Stimulated activated effector memory CD8-positive, alpha-beta T cell treated with anti-CD3 and anti-CD28 coated beads, Interleukin-12 subunit alpha, Interleukin-12 subunit beta, amount 100 ng/mL, for 72 hours (primary cell): ENCODE measurements at regions not wholly inside any gene's neighbourhood (a gene's known extent, or its start where the extent isn't known, plus 50 kb on each side); places are given as distances from the start of the nearest gene placed in this dataset.
A peak's percentile ranks its signal among the peaks of the same experiment; 100 is the strongest.

Experiments used
- ATAC-seq: fragments of 150-1000 bp; cut with Tn5 transposase; 2 replicates; pipeline ENCODE4 v1.10.0; 2021
- DNase-seq, 2 donors: peaks; one replicate each; pipeline ENCODE4 v3.0.0; 2021 to 2022; ENCODE audit warnings: low spot score in 2 of 2
- H3K27ac Mint-ChIP-seq: one replicate; pipeline ENCODE4 v1.8.0; 2022; ENCODE audit warnings: mild to moderate bottlenecking, mixed read lengths
- H3K36me3 Mint-ChIP-seq: one replicate; pipeline ENCODE4 v1.8.0; 2022; ENCODE audit warnings: mild to moderate bottlenecking, mixed read lengths
- H3K4me1 Mint-ChIP-seq: one replicate; pipeline ENCODE4 v1.8.0; 2022; ENCODE audit warnings: mixed read lengths
- H3K4me3 Mint-ChIP-seq: one replicate; pipeline ENCODE4 v1.8.0; 2022; ENCODE audit warnings: mild to moderate bottlenecking, mixed read lengths
- H3K9me3 Mint-ChIP-seq: one replicate; pipeline ENCODE4 v1.8.0; 2022; ENCODE audit warnings: mixed read lengths

DNA sequence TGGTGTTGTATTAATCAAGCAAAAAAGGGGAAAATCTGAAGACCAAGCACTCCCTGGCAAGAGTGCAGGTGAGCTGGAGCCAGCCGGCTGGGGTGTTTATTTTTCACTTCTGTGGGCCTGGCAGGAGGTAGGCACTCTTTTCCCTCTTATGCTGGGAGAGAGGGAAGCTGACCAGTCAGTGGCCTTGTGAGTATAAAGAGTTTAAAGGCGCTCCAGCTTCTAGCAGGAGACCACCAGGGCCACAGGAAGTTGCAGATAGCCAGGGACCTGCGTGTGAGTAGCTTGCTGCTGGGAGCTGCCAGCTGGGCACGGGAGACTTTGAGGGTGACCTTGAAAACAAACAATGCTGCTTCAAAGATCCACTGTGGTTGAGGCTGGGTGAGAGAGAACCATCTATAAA is 217.4 kb upstream of the PWP1 start:
- DNase-seq (no peak), ATAC-seq (no peak)
- peaks cover 31% of the 10 kb centered on the region for H3K4me1 Mint-ChIP-seq
- H3K9me3 Mint-ChIP-seq = no peaks in the 10 kb centered on the region
- H3K4me3 Mint-ChIP-seq = no peak overlapping the region
- H3K27ac Mint-ChIP-seq = peak overlapping the region; percentile 21
- no peaks in the 10 kb centered on the region for H3K36me3 Mint-ChIP-seq

GRCh38 chr12:107469011-107469410 is 216.6 kb upstream of the PWP1 start:
- Mint-ChIP-seq H3K4me3 (no peak overlapping the region), H3K4me1 (peaks cover 32% of the 10 kb centered on the region), H3K27ac (no peak overlapping the region), H3K36me3 (no peaks in the 10 kb centered on the region), H3K9me3 (no peaks in the 10 kb centered on the region)
- no peak for ATAC-seq
- no peak for DNase-seq

- Mint-ChIP-seq H3K36me3 (no peaks in the 10 kb centered on the region), H3K4me3 (no peak overlapping the region), H3K27ac (no peak overlapping the region), H3K4me1 (peaks cover 43% of the 10 kb centered on the region), H3K9me3 (no peaks in the 10 kb centered on the region)
- no peak for DNase-seq
- no peak for ATAC-seq
These were observed 215.0 kb upstream of the PWP1 start for GRCh38 chr12:107470645-107471044.

DNA sequence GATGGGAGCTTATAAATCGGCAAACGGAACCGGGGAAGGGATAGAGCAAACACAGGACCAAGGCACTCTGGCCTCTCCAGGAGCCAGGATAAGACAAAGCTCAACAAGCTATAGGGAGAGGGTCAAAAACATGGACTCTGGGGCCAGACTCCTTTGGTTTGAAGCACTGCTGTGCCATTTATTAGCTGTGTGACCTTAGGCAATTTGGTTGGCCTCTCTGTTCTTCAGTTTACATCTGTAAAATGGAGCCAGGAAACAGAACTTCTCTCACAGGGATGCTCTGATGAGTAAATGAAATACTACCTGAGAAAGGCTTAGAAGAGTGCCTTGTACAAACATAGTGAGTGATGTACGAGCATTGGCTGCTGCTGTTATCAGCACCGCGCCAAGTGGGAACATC is 213.3 kb upstream of the PWP1 start:
- DNase-seq (no peak), ATAC-seq (no peak)
- no peak overlapping the region for H3K27ac Mint-ChIP-seq
- no peak overlapping the region for H3K4me3 Mint-ChIP-seq
- H3K9me3 Mint-ChIP-seq = no peaks in the 10 kb centered on the region
- H3K4me1 Mint-ChIP-seq = peaks cover 35% of the 10 kb centered on the region
- H3K36me3 Mint-ChIP-seq = no peaks in the 10 kb centered on the region

DNA sequence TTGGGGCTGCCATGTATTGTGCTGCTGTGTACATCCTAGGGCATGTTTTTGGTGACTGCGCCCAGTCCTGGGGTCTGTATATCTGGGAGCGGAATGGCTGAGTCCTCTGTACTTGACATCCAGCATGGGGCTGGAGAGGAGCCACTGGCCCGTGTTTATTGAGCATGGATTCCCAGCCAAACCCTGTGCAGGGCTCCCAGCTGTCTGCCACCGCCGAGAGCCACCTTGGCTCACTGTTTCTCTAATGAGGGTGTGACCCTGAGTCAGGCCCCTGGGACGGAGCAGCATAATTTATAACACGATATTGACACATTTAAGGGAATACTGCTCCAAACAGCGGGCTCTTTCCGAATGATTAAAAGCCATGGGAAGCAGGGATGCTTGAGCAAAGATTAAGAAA is 211.5 kb upstream of the PWP1 start:
- ATAC-seq (no peak), DNase-seq (no peak)
- Mint-ChIP-seq H3K4me1 (peaks cover 26% of the 10 kb centered on the region), H3K9me3 (no peaks in the 10 kb centered on the region), H3K4me3 (no peak overlapping the region), H3K36me3 (no peaks in the 10 kb centered on the region), H3K27ac (no peak overlapping the region)

GRCh38 chr12:107474639-107475539 is 210.7 kb upstream of the PWP1 start:
- ATAC-seq = peak; percentile 68
- H3K4me1 Mint-ChIP-seq = peaks cover 19% of the 10 kb centered on the region
- H3K4me3 Mint-ChIP-seq = no peak overlapping the region
- H3K27ac Mint-ChIP-seq = no peak overlapping the region
- no peak for DNase-seq
- no peaks in the 10 kb centered on the region for H3K9me3 Mint-ChIP-seq
- no peaks in the 10 kb centered on the region for H3K36me3 Mint-ChIP-seq

DNA sequence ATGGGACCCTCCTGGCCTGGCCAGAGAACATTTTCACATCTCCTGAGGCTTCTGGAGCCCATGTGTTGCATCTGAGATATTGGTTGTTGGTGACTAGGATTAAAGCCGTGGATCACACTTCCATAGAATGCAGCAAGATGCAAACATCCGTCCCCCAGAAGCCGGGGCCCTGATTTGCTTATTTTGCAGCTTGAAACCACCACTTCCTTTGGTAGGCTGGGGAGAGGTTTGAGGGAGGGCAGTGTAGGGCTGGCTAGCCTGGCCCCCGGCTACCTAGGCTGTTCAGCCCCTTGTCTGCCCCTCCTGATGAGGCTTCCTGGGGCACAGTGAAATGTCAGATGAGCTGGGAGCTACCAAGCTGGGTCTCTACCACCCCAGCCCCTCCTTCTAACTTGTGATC is 209.7 kb upstream of the PWP1 start:
- H3K9me3 Mint-ChIP-seq = no peaks in the 10 kb centered on the region
- DNase-seq (no peak), ATAC-seq (no peak)
- peaks cover 25% of the 10 kb centered on the region for H3K4me1 Mint-ChIP-seq
- no peaks in the 10 kb centered on the region for H3K36me3 Mint-ChIP-seq
- no peak overlapping the region for H3K4me3 Mint-ChIP-seq
- no peak overlapping the region for H3K27ac Mint-ChIP-seq

DNA sequence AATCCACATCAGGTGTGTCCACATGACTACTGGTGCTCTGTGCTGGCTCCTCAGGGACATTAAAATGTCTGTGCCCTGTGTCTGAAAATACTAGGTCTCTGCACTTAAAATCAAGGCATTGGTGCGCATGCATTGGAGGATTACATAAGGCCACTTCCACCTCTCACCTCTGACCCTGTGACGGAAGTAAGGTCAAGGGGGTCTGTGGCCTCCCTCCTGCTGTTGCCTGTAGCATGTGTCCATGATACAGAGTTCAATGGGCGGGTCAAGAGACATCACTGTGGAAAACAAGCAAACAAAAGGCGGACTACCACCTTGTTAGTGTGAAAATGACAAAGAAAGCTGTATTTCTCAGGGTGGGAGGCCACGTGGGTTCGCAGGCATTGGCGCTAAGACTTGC is 208.6 kb upstream of the PWP1 start:
- Mint-ChIP-seq H3K27ac (no peak overlapping the region), H3K4me1 (peaks cover 26% of the 10 kb centered on the region), H3K9me3 (no peaks in the 10 kb centered on the region), H3K4me3 (no peak overlapping the region), H3K36me3 (no peaks in the 10 kb centered on the region)
- DNase-seq = no peak
- ATAC-seq = no peak

DNA sequence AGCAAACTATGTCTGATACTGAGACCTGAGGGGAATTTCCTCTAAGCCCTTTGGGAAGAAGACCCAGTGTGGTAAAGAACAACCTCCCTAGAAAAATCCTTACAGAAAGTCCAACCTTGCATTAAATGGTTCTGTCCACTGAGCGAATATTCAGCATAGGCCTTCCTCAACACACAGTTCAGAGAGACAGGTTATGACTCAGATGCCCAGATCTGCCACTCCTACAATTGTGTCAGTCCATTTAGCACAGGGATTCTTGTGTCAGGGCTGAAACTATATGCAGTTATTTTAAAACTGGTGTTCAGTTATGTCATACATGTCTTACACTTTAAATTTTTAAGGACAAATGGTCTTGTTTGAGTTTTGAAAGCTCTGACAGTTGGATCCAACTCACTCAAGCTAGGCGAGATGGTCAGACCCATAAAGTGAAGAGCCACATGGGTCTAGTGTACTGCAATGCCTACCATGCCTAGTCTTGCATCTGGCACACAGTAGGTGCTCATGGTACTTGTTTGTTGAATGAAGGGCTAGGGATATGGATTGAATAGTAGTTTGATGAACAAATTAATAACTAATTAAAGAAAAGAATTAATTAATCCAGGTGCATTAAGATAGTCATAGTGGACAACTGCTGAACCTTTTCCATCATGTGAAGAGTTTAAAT is 207.5 kb upstream of the PWP1 start:
- ATAC-seq (no peak), DNase-seq (no peak)
- H3K36me3 Mint-ChIP-seq = no peaks in the 10 kb centered on the region
- H3K4me3 Mint-ChIP-seq = no peak overlapping the region
- H3K9me3 Mint-ChIP-seq = no peaks in the 10 kb centered on the region
- H3K4me1 Mint-ChIP-seq = peaks cover 33% of the 10 kb centered on the region
- no peak overlapping the region for H3K27ac Mint-ChIP-seq

DNA sequence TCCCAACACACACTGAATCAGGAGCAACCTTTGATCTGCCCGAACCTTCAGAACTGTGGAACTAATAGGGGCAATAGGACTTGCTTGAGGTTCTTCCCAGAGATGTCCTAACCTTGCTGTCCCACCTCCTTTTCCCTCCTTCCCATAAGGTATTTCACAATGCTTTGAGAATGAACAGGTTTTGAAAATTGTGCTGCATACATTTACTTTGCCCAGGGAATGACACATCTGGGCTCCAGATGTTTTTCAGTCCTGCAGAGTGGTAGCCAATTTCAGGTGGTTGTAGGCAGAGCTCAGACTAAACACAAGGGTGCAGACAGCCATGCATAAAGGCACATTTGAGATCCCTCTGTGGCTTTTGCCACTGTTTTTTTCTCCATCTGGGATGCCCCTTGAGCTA is 206.7 kb upstream of the PWP1 start:
- ATAC-seq (no peak), DNase-seq (no peak)
- no peak overlapping the region for H3K27ac Mint-ChIP-seq
- H3K4me3 Mint-ChIP-seq = no peak overlapping the region
- no peaks in the 10 kb centered on the region for H3K36me3 Mint-ChIP-seq
- H3K9me3 Mint-ChIP-seq = no peaks in the 10 kb centered on the region
- peaks cover 34% of the 10 kb centered on the region for H3K4me1 Mint-ChIP-seq

GRCh38 chr12:107480836-107481608 is 204.6 kb upstream of the PWP1 start:
- no peak overlapping the region for H3K27ac Mint-ChIP-seq
- H3K4me1 Mint-ChIP-seq = peaks cover 34% of the 10 kb centered on the region
- no peak overlapping the region for H3K4me3 Mint-ChIP-seq
- no peaks in the 10 kb centered on the region for H3K36me3 Mint-ChIP-seq
- H3K9me3 Mint-ChIP-seq = no peaks in the 10 kb centered on the region
- ATAC-seq = no peak
- no peak for DNase-seq

DNA sequence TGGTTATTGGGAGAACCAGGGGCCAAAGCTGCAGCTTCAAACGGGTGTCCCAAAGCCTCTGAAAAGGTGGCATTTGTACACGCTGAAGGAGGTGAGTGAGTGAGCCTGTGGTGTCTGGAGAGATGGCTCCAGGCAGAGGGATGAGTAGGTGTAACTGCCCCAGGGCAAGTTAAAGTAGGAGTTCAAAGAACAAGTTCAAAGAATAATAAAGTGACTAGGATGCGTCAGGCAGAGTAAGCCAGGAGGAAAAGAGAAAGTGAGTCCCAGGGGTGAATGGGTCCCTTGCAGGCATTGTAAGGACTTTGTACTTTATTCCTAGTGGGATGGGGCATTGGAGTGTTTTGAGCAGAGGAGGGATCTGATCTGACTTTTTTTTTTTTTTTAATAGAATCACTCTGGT is 201.4 kb upstream of the PWP1 start:
- Mint-ChIP-seq H3K36me3 (no peaks in the 10 kb centered on the region), H3K27ac (no peak overlapping the region), H3K4me1 (peaks cover 48% of the 10 kb centered on the region), H3K4me3 (no peak overlapping the region), H3K9me3 (no peaks in the 10 kb centered on the region)
- no peak for ATAC-seq
- no peak for DNase-seq

GRCh38 chr12:107484941-107485340 is 200.7 kb upstream of the PWP1 start:
- Mint-ChIP-seq H3K4me1 (peaks cover 48% of the 10 kb centered on the region), H3K27ac (no peak overlapping the region), H3K4me3 (no peak overlapping the region), H3K36me3 (no peaks in the 10 kb centered on the region), H3K9me3 (no peaks in the 10 kb centered on the region)
- ATAC-seq (no peak), DNase-seq (no peak)

DNA sequence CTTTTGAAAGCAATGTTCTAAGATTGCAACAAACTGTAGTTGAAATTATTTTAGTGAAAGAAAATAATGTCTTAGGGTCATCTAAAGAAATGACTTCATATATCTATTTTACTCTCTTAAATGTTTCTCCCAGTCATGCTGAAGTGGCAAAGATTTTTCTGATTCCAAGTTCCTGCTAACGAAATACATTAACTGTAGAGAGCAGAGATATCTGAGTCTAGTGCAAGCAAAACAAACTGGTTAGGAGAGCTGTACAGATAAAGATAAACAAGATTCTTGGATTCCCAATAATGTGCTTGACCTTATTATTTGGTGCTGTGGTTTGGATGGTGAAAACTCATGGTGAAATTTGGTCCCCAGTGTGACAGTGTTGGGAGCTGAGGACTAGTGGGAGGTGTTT is 199.9 kb upstream of the PWP1 start:
- Mint-ChIP-seq H3K9me3 (no peaks in the 10 kb centered on the region), H3K4me1 (peaks cover 40% of the 10 kb centered on the region), H3K27ac (no peak overlapping the region), H3K36me3 (no peaks in the 10 kb centered on the region), H3K4me3 (no peak overlapping the region)
- DNase-seq (no peak), ATAC-seq (no peak)

- Mint-ChIP-seq H3K9me3 (no peaks in the 10 kb centered on the region), H3K36me3 (no peaks in the 10 kb centered on the region), H3K27ac (no peak overlapping the region), H3K4me3 (no peak overlapping the region), H3K4me1 (peaks cover 38% of the 10 kb centered on the region)
- ATAC-seq (no peak), DNase-seq (no peak)
These were observed 199.3 kb upstream of the PWP1 start for GRCh38 chr12:107486140-107486892.
